HG03342 (cell line): ENCODE measurements at regions not wholly inside any gene's neighbourhood (a gene's known extent, or its start where the extent isn't known, plus 50 kb on each side); places are given as distances from the start of the nearest gene placed in this dataset.
A peak's percentile ranks its signal among the peaks of the same experiment; 100 is the strongest.

Experiments used
- ATAC-seq: cut with Tn5 transposase; IDR thresholded peaks from one replicate; pipeline ENCODE4 v1.9.1; 2021; ENCODE audit warnings: mild to moderate bottlenecking, moderate library complexity; ENCODE audit not compliant: unreplicated experiment

DNA sequence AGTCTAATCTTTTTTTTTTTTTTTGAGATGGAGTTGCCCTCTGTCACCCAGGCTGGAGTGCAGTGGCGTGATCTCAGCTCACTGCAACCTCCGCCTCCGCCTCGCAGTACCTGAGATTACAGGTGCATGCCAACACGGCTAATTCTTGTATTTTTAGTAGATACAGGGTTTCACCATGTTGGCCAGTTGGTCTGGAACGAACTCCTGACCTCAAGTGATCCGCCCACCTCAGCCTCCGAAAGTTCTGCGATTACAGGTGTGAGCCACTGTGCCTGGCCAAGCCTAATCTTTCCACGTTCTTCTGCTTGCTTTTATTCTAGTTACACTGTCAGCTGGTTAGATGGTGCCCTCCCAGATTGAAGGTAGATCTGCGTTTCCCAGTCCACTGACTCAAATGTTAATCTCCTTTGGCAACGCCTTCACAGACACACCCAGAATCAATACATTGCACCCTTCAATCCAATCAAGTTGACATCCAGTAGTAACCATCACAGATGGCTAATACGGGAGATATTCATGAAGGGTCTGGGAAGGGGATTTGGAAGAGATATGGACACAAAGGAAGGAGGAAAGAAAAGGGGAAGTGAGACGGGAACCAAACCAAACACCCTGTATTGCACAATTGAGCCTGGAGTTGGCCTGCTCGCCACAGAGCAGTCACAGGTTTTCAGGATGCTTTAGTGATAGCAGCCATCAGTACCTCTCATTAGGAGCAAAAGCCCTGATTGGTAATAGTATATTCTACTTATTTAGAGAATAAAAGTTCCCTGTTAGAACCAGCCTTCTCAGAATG lies 229.8 kb downstream of the PIK3C3 start:
- ATAC-seq: no peak

- ATAC-seq: no peak
Measured at GRCh38 chr18:42185486-42185885, 230.5 kb downstream of the PIK3C3 start.

DNA sequence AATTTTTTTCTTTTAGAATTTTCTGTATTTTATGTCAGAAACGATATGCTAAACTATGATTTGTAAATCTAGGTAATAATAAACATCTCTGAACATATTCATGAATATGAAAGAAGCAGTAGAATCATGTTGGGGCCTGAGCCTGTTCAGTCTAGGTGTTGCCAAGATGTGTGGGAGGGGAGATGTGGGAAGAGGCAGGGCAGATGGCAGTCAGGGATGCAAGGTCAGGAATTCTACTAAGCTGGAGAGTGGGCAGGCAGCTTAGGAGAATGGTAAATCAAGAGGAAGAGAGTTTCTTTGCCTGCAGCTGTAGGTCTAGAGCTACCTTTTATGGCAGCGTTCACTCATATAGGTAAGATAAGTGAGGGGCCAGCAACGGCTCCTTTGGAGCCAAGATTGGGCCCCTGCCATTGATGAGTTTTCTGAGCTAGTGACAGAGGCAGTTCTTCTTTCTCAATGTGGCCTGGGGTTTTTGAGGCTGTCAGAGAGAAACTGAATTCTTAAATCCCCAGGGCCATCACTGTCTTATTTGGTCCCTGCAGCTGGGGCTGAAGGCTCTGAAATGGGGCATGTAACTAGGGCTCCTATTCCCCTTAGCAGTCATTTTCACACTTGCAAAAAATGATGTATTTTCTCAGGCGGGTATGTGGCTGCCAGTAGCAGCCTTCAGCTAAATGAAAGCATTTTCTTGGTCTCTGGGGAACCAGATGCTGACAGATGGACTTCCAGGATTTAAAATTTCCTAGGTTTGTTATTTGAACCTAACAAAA lies 232.8 kb downstream of the PIK3C3 start:
- peak; percentile 74 for ATAC-seq

DNA sequence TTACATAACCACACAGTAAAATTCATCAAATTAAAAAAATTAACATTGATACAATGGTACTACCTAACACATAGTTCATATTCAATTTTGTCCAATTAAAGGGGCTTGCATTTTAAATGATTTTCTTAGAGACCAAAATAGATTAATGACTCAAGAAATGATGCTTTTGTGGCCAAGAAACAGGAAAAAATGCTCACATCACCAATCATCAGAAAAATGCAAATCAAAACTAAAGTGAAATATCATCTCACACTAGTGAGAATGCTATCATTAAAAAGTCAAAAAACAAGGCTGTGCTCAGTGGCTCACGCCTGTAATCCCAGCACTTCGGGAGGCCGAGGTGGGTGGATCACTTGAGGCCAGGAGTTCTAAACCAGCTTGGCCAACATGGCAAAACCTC lies 235.6 kb downstream of the PIK3C3 start:
- ATAC-seq: no peak

GRCh38 chr18:42192251-42193248 lies 237.5 kb downstream of the PIK3C3 start:
- no peak for ATAC-seq

GRCh38 chr18:42196651-42197050 lies 241.6 kb downstream of the PIK3C3 start:
- no peak for ATAC-seq

DNA sequence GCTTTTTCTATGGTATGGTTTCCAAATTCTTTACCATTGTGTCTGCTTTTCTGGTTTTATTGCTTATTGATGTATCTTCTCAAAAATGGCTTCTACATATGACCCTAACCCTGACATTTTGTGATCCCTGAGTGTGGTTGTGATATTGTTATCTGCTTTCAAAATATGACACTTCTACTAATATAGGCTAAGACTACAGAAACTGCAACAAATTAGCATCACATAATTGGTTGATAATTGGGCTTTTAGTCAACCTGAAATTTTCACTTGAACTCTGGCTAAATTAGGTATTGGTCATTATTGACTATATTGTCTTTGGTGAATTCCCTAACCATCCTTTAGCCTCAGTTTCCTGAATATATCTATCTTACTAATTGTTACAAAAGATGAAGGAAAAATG lies 246.1 kb downstream of the PIK3C3 start:
- no peak for ATAC-seq

- ATAC-seq: no peak
Measured at GRCh38 chr18:42211201-42211600, 256.2 kb downstream of the PIK3C3 start.

- ATAC-seq: no peak
Measured at GRCh38 chr18:42222557-42222956, 267.5 kb downstream of the PIK3C3 start.

DNA sequence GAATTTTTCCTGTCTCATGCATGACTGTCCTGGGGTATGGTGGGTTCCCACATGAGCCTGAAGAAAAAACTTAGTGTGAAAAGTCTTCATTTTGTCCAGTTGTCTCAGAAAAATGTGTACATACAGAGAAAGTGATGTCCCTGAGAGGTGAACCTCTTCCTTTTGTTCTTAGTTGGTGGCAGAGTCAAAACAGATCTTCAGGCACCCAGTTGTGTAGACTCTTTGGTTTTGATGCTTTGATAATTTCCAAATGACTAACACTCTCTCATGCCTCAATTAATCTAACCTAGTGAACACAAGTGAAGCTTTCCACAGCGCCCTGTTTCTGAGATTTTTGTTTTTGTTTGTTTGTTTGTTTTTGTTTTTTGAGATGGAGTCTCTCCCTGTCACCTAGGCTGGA lies 273.5 kb downstream of the PIK3C3 start:
- no peak for ATAC-seq

GRCh38 chr18:42229211-42230210 lies 274.5 kb downstream of the PIK3C3 start:
- ATAC-seq: peak; percentile 98

DNA sequence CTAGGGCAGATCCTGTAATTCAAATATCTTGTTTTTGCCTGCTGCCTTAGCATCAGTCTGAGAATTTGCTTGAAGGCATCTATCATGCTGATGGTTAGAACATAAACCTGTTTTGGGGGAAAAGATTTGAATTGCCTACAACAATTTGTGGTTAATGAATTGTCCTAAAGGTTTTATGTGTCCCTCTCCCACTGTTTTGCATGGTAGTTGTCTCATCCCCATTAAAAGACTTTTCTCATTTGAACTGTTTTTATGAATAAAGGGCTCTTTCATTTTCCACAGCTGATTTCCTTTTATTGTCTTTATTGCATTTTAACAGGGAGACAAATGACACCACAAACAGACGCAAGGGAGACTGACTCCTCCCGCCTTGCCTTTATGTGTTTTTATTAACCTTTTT lies 275.6 kb downstream of the PIK3C3 start:
- ATAC-seq: no peak

GRCh38 chr18:42231284-42231683 lies 276.2 kb downstream of the PIK3C3 start:
- no peak for ATAC-seq

DNA sequence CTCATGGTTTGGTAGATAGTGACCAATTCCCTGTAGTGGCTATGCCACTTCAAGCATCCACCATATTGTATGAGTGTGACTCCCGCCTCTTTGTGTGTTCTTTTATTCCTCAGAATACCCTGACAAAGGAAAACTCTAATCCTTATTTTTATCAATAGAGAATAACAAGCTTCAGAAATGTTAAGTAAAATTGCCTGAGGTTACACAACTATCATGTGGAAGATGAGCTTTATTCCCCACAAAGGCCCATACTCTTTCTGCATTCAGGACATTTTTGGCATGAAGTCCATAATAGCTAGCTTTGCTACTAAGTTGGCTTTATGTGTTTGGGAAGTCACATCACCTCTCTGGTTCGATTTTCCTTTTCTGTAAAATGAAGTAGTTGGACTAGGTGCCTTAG lies 276.8 kb downstream of the PIK3C3 start:
- ATAC-seq: no peak

DNA sequence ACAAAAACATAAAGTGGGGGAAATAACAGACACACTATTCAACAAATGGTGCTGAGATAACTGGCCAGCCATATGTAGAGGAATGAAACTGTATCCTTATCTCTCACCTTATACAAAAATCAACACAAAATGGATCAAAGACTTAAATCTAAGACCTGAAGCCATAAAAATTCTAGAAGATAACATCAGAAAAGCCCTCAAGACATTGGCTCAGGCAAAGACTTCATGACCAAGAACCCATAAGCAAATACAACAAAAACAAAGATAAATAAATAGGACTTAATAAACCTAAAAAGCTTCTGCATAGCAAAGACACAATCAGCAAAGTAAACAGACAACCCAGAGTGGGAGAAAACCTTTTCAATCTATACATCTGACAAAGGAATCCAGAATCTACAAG lies 278.9 kb downstream of the PIK3C3 start:
- ATAC-seq: no peak

DNA sequence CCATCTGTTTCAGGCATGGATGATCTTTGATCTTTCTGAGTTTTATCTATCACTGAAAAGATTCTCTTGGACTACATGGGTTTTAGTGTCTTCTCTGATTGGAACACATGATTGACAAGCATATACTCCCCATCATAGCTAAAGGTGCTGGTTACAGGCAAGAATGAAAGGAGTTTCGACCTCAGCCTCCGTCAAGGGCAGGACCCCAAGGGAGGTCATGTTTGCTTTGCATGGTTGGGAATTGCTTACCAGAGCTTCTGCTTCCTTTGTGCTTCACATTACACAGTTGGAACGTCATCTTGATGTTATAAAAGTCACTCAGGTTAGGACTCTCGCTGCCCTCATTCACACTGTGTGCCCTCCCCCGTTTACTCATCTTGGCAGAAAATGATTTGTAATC lies 287.7 kb downstream of the PIK3C3 start:
- ATAC-seq: no peak

DNA sequence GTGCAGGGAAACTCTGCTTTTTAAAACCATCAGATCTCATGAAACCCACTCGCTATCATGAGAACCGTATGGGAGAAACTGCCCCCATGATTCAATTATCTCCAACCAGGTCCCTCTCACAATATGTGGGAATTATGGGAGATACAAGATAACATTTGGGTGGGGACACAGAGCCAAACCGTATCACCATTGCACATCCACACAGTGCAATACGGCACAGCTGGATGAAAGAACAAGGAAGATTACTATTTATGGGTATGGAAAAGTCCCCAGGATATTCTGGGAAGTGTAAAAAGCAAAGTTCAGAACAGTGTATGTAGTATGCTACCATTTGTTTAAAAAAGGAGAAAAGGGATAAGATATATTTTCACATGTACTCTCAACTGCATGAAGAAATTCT lies 290.1 kb downstream of the PIK3C3 start:
- no peak for ATAC-seq

DNA sequence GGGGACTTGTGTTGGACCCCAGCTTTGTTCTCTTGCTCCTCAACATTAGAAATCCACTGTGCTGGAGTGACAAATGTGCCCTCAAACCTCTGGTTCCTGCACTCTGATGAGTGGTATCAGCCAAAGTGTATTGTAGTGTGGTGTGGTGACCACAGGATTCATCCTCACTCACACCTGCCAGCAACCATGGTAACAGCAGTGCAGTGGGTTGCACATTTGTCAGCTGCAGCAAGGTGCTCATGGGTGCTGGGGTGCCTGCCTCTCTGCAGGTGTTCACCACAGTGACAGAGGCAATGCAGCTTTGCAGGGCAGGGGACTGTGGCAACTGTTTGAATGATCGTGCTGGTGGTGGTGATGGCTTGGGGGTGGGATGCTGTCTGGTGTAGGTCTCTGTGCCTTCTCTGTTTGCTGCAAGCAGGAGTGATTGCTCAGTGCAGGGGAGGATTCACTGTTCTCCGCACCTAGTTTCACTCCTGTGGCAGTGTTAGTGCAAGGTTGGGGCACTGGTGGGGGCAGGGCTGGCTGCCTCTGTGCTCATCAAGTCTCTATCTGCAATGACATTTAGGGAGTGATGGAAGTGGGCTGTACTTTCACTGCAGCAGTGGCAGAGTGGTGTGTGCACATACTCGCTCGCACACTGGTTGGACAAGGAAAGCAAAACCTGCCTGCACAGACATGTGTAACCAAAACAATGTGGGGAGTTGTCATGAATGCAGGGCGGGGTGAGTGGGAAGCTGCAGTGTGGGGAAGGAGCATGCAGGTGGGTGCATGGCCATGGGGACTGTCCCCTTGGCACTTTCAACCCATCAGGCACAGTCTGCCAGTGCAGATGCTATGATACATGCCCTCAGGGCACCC lies 301.1 kb downstream of the PIK3C3 start:
- ATAC-seq: no peak
